IPS-NIHi7 (cell line): ENCODE measurements at regions not wholly inside any gene's neighbourhood (a gene's known extent, or its start where the extent isn't known, plus 50 kb on each side); places are given as distances from the start of the nearest gene placed in this dataset.
"Not testable (repeated sequence)": the region's sequence is repeated elsewhere in the genome, so short reads cannot be mapped to it uniquely, and the experiment has no call there.

Experiments
- DNase-seq: peaks from one replicate; pipeline ENCODE4 v3.0.0; 2012; ENCODE audit warnings: mixed read lengths; ENCODE audit errors: extremely low spot score

DNA sequence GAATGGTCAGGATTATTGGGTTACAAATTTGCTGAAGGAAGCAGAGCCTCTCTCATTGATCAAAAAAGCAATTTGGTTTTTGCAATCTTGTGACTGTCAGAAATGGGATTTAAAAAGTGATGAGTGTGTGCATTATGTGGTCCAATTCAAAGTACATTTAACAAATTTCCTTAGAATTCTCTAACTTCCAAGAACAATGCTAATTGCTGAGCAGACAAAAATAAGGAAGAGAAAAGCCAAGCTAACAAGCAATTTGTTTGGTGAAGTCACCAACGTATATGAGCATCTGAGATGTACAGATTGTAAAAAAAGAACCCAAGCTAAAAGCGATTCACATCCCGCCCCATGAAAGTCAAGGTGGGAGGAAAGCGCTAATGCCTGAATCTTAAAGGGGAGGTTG, 1643.9 kb downstream of the CDH8 start:
- no peak for DNase-seq

- no peak for DNase-seq
Measured at GRCh38 chr16:60371591-60371990, 1637.5 kb upstream of the GOT2 start.

- DNase-seq: no peak
Measured at GRCh38 chr16:60367739-60368138, 1633.6 kb upstream of the GOT2 start.

DNA sequence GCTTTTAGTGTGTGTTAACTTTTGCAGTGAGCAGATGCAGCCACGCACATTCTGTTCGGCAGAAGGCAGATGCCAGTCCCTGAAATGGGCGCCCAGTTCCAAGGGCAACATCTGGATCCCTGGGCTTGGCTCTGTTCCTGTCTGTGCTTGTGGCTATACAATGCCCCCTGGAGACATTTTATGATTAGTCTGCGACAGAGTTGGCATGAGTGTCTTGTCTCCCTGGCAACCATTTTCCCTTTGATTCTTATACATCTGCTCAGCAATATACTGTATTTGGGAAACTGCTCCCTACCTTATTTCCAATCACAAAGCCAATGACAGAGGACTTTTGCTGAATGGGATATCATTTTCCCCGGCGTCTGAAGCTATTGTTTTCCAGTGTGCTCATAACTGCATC, 1629.5 kb upstream of the GOT2 start:
- no peak for DNase-seq

DNA sequence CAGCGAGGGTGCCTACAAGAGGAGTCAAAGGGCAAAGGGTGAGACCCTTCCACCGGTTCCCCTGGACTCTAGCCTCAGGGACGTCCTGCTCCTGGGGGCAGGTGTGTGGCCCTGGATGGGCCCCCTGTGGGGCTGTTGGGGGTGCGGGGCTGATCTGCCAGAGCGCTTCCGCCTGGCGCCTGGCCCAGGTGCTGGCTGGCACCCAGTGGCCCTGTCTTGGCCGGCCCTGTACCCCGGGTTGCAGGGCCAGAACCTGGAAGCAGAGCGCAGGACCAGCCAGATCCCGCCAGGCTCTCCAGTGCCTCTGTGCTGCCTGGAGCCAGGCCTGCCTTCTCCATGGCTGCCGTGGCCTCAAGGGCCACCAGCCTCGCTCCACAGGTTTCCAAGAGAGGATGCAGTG, 1625.8 kb upstream of the GOT2 start:
- not testable (repeated sequence) for DNase-seq

DNA sequence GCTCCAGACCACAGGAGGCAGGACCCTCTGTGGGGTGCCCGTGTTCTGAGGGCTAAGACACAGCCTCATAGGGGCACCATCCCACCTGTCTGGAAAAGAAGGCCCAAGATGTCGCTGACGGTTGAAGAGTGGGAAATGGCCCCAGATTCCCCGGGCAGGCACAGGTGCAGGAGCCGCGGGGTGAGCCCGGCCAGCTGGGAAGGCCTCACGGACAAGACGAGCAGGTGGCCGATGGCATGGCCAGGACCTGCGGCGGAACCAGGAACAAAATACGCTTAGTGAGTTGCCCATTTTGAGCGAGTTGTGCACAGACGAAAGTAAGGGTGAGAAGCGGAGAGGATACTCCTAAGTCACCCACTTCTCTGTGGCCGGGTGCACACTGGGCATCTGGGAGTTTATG, 1625.3 kb upstream of the GOT2 start:
- DNase-seq: not testable (repeated sequence)

DNA sequence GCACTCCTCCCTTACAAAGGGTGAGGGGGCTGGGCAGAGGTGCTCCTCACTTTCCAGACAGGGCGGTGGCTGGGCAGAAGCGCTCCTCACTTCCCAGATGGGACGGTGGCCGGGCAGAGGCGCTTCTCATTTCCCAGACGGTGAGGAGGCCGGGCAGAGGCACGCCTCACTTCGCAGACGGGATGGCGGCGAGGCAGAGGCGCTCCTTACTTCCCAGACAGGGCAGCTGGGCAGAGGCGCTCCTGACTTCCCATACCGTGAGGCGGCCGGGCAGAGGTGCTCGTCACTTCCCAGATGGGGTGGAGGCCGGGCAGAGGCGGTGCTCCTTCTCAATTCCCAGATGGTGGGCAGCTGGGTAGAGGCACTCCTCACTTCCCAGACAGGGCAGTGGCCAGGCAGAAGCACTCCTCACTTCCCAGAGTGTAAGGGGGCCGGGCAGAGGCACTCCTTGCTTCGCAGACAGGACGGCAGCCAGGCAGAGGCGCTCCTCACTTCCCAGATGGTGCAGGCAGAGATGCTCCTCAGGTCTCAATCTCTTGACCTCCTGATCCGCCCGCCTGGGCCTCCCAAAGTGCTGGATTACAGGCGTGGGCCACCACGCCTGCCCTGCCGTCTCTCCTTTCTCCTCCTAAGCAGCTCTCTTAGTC, 1623.9 kb upstream of the GOT2 start:
- DNase-seq: not testable (repeated sequence)

GRCh38 chr16:60346256-60346655, 1612.1 kb upstream of the GOT2 start:
- DNase-seq: no peak

DNA sequence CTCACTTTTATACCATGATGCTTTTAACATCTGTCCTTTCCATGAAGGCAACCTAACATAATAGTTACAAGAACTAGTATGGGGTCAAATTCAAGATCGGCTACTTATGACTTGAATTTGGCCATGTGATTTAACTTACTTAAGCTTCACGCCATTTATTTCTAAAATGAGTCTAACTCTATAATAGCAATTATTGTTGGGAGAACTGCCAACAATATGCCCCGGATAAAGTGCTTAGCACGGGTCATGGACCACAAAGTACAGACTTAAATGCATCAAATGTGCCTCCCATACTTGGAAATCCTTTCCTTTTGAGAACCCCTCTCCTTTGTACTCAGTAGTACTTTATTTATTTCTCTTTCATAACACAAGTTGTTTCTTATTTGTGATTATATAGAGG, 1603.6 kb upstream of the GOT2 start:
- no peak for DNase-seq

DNA sequence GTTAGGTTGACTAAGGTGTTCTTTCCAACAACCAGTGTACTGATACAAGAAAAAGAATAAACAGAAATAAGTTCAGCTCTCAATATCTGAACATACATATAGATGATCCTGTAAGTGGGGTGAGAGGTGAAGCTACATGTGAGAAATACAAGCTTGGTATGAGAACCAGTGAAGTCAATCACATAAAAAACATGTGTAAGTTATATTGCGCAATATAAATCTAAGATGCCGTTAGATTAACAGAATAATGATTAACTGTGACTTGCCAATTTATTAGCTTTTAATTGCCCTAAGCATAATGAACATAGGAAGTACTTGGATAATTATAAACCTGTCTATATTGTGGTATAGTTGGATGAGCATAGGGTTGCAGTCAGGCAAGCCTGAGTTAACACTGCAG, 1597.1 kb upstream of the GOT2 start:
- no peak for DNase-seq

- DNase-seq: no peak
Measured at GRCh38 chr16:60329108-60329507, 1595.0 kb upstream of the GOT2 start.

DNA sequence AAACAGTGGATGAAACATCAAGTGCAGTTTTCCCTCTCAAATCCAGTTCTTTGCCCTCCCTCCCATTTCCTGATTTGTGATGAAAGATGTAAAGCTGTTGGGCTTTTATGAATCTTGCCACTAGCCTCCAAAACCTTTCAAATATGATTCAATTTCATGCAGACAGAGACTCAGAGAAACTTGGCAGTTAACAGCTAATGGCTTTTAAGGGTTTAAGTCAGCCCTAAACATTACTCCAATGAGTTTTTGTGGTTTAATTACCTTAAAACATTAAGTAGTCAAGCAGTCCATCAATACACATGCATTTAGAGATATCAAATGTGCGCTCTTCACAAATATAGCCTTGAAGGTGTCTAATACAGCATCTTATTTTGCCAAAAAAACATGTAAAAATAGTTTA, 1594.0 kb upstream of the GOT2 start:
- DNase-seq: no peak

- no peak for DNase-seq
Measured at GRCh38 chr16:60318486-60318885, 1584.4 kb upstream of the GOT2 start.

- no peak for DNase-seq
Measured at GRCh38 chr16:60310846-60311445, 1576.8 kb upstream of the GOT2 start.

- no peak for DNase-seq
Measured at GRCh38 chr16:60304720-60305119, 1570.6 kb upstream of the GOT2 start.

GRCh38 chr16:60304066-60304465, 1570.0 kb upstream of the GOT2 start:
- DNase-seq: no peak

- DNase-seq: no peak
Measured at GRCh38 chr16:60302676-60303075, 1568.6 kb upstream of the GOT2 start.

- no peak for DNase-seq
Measured at GRCh38 chr16:60302261-60302660, 1568.1 kb upstream of the GOT2 start.

- DNase-seq: no peak
Measured at GRCh38 chr16:60299241-60299776, 1565.2 kb upstream of the GOT2 start.

GRCh38 chr16:60295451-60295850, 1561.3 kb upstream of the GOT2 start:
- no peak for DNase-seq

DNA sequence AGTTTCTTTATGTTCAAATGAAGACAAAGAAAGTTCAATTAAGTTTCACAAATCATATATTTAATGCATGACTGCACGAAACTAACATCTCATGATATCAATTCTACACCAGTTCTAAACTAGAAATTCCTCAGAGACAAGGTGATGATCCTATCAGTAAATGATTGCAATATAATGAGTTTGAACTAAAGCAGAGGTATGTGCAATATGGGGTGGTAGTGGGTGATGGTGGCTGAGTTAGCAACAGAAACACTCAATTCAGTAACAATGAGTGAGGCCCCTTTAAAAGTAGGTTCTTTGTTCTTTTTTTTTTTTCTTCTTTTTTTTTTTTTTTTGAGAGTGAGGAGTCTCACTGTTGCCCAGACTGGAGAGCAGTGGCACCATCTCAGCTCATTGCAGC, 1551.7 kb upstream of the GOT2 start:
- no peak for DNase-seq

DNA sequence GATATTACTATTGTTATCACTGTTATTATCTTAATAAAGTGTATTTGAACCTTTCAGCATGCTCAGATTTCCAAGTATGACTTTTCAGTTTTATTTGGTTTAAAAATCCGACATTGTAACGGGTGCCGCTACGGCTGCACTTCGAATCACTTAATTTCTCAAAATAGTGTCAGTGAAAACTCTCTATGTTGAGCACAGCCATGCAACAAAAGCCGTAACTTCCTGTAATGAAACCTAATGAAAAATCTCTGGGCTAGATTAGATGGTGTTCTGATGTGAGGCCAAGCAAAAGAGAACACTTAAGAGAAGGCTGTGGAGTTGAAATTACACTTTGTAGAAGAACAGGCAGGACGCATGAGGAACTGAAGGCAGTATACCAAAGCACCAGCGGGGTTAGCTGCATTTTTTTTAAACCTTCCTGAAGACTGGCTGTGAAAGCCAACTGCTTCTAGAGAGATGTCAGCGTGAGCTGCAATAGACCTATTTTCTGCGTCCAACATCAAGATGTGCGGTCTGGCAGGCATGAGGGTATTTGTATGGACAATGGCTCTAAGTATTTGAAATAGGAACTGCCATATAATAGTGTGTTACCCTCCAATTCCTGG, 1545.0 kb upstream of the GOT2 start:
- DNase-seq: no peak

DNA sequence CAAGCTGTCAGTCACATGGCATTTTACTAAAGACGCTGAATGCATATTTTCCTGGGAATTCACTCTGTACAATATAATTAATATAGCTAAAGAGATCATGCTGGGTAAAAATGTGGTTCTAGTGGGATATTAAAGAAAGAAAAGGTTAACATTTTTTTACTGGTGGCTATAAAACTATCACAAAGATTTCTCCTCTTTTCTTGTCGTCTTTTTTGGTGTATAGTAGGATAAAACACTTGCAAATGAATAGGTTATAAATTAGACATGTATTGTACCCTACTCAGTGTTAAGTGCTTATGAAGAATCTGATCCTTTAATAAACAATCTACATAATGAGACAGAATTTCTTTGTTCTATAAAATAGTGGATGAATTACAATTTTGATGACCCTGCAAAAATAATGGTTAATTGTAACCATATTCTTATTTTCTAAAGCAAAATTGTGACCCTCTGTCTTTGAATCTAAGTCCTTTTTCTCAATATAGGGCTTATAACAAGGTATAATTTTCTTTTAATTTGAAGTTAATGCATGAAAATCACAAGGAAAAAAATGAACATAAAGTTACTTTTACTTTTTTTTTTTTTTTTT, 1540.4 kb upstream of the GOT2 start:
- DNase-seq: no peak
